Chondrocyte (in vitro differentiated cells): ENCODE measurements at regions not wholly inside any gene's neighbourhood (a gene's known extent, or its start where the extent isn't known, plus 50 kb on each side); places are given as distances from the start of the nearest gene placed in this dataset.

Experiments used
- DNase-seq: peaks from one replicate; pipeline ENCODE4 v3.0.0; 2021; ENCODE audit warnings: mixed read lengths, low spot score
- H3K27ac Mint-ChIP-seq: one replicate; pipeline ENCODE4 v1.8.0; 2021; ENCODE audit warnings: mild to moderate bottlenecking, moderate library complexity, mixed read lengths; ENCODE audit not compliant: unreplicated experiment
- H3K27me3 Mint-ChIP-seq: 2 replicates; pipeline ENCODE4 v1.8.0; 2021; ENCODE audit warnings: low read depth, mixed read lengths
- H3K36me3 Mint-ChIP-seq: 2 replicates; pipeline ENCODE4 v1.8.0; 2021; ENCODE audit warnings: low read depth, mixed read lengths
- H3K4me1 Mint-ChIP-seq: 2 replicates; pipeline ENCODE4 v1.8.0; 2021; ENCODE audit warnings: low read depth, mild to moderate bottlenecking, mixed read lengths
- H3K4me3 Mint-ChIP-seq: one replicate; pipeline ENCODE4 v1.8.0; 2021; ENCODE audit warnings: mild to moderate bottlenecking, moderate library complexity, mixed read lengths; ENCODE audit not compliant: unreplicated experiment
- H3K9me3 Mint-ChIP-seq: 2 replicates; pipeline ENCODE4 v1.8.0; 2021; ENCODE audit warnings: low read depth, mixed read lengths
- TF ChIP-seq, protein P1 (sequence below): fragments of 200-600 bp; sonication (generic); IDR thresholded peaks from 2 replicates; pipeline ENCODE4 v1.5.0; 2021; ENCODE audit warnings: antibody characterized with exemption, mild to moderate bottlenecking, moderate library complexity

DNA sequence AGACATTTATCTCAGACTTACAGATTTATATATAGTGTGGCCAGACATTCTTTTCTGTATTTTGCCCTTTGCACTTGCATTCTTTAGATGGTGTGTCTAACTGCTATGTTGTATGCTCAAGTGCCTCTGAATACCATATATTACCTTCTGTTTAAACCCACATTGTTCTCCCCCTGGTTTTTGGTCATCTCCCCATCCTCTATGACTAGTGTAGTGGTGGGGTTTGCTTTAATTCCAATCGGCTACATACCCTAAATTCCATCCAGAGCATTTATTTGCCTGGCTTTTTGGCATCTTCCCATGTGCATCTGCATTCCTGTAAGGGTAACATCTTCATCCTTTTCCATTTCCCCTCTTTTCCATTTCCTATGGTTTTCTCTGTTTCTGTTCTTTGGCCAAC lies 271.0 kb upstream of the SLC30A5 start:
- H3K36me3 Mint-ChIP-seq: no peaks in the 10 kb centered on the region
- H3K27me3 Mint-ChIP-seq: no peaks in the 10 kb centered on the region
- no peak for DNase-seq
- no peak overlapping the region for H3K4me3 Mint-ChIP-seq
- no peak overlapping the region for H3K27ac Mint-ChIP-seq
- H3K4me1 Mint-ChIP-seq: peaks cover 9% of the 10 kb centered on the region
- TF ChIP-seq, protein P1, sequence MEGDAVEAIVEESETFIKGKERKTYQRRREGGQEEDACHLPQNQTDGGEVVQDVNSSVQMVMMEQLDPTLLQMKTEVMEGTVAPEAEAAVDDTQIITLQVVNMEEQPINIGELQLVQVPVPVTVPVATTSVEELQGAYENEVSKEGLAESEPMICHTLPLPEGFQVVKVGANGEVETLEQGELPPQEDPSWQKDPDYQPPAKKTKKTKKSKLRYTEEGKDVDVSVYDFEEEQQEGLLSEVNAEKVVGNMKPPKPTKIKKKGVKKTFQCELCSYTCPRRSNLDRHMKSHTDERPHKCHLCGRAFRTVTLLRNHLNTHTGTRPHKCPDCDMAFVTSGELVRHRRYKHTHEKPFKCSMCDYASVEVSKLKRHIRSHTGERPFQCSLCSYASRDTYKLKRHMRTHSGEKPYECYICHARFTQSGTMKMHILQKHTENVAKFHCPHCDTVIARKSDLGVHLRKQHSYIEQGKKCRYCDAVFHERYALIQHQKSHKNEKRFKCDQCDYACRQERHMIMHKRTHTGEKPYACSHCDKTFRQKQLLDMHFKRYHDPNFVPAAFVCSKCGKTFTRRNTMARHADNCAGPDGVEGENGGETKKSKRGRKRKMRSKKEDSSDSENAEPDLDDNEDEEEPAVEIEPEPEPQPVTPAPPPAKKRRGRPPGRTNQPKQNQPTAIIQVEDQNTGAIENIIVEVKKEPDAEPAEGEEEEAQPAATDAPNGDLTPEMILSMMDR: no peak
- H3K9me3 Mint-ChIP-seq: no peaks in the 10 kb centered on the region

DNA sequence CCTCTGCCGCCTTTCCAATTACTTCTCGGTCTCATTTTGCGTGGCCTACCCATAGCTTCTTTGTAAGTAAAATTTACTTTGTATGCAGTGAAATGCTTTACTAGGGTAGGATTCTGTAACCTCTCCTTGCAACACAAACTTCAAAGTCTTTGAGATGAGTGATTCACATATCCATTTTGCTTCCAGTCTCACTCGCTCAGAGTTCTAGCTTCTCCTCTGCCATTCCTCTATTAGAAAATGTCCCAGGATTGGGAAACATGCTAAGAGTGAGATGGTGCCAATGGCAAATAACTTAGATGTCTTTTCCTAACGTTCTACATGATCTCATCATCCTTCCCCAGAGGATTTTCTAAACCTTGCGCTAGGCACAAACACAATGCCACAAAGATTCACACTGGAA lies 270.5 kb upstream of the SLC30A5 start:
- Mint-ChIP-seq H3K4me3 (no peak overlapping the region), H3K36me3 (no peaks in the 10 kb centered on the region), H3K27me3 (no peaks in the 10 kb centered on the region), H3K4me1 (peaks cover 9% of the 10 kb centered on the region), H3K9me3 (no peaks in the 10 kb centered on the region), H3K27ac (no peak overlapping the region)
- no peak for DNase-seq
- TF ChIP-seq, protein P1: no peak

DNA sequence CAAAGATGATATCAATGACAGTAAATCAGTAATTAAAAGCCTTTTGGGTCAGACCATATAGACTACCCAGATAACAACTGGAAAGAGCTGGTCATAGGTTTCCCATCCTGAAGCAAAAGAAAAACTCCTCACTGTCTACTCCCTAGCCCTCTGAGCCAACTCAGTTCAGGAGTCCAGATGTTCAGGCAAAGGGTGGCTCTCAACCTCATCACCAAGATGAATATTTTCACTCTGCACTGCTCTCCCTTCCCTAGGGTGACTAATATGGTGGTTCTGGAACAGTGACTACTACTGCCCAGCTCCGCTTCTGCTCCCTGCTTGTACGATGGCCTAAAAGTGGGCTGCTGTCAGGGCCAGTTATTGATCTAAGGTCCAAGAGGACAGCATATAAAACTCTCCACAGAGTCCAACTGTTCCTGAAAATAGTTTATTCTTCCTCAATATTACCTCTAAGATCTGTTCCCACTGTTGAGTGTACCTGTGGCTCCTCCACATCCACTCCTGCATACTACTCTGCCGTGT lies 263.4 kb upstream of the SLC30A5 start:
- Mint-ChIP-seq H3K4me1 (peaks cover 11% of the 10 kb centered on the region), H3K4me3 (no peak overlapping the region), H3K27me3 (no peaks in the 10 kb centered on the region), H3K36me3 (no peaks in the 10 kb centered on the region), H3K27ac (no peak overlapping the region), H3K9me3 (no peaks in the 10 kb centered on the region)
- no peak for DNase-seq
- TF ChIP-seq, protein P1: no peak

DNA sequence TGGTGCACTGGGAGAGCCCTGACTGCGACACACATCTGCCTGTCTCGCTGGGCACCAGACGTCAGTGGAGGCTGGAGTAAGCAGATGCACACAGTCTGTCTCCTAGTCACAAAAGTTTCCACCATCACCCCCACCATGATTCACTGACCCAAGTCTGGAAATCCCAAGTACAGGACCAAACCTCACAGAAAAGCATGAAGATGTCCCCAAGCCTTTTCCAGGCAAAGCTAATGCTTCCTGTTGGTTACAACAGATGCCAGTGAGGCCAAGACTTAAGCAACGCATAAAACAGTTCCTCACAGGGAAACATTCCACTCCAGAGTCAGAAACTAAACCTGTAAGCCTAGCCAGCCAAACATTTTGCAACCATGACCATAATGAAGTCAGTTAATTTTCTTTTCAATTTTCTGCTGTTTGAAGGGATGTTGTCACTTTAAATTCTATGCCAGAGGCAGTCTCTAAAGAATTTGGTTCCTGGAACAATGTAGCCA lies 259.3 kb upstream of the SLC30A5 start:
- Mint-ChIP-seq H3K27me3 (no peaks in the 10 kb centered on the region), H3K4me3 (no peak overlapping the region), H3K27ac (no peak overlapping the region), H3K4me1 (peaks cover 11% of the 10 kb centered on the region), H3K36me3 (no peaks in the 10 kb centered on the region), H3K9me3 (no peaks in the 10 kb centered on the region)
- no peak for DNase-seq
- TF ChIP-seq, protein P1: no peak

DNA sequence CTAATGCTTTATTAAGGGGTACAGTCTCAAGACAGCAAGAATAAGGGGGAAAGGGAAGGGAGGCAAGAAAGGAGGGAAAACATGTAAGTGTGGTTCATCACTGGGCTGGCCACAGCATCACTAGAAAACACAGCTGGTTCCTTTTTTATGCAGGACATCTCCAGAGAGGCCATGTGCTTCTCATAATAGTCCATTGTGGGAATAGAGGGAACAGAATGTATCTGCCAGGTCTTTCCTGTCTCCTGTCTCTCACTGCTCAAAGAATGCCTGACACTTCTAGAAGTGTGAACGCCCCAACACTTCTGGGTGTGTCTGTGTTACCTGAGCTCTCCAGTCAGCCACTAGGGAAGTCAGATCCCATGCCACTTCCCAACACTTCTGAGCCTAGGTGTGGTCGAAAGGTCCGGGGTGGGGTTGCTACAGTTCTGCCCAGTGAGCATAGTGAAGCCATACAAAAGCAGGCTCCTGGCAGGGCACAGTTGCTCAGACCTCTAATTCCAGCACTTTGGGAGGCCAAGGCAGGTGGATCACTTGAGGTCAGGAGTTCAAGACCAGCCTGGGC lies 255.6 kb upstream of the SLC30A5 start:
- no peak overlapping the region for H3K27ac Mint-ChIP-seq
- peaks cover 11% of the 10 kb centered on the region for H3K4me1 Mint-ChIP-seq

More for the DNA sequence above, 255.6 kb upstream of the SLC30A5 start:
- Mint-ChIP-seq H3K4me3 (no peak overlapping the region), H3K9me3 (no peaks in the 10 kb centered on the region), H3K27me3 (no peaks in the 10 kb centered on the region), H3K36me3 (peaks cover 1% of the 10 kb centered on the region)
- TF ChIP-seq, protein P1: no peak
- DNase-seq: no peak
